ENCODE measurements at regions not wholly inside any gene's neighbourhood (a gene's known extent, or its start where the extent isn't known, plus 50 kb on each side); places are given as distances from the start of the nearest gene placed in this dataset.
"Not testable (repeated sequence)": the region's sequence is repeated elsewhere in the genome, so short reads cannot be mapped to it uniquely, and the experiment has no call there.

- not testable (repeated sequence) for DNase-seq
Measured at GRCh38 chr6:115414916-115415315, 645.8 kb downstream of the FRK start.

DNA sequence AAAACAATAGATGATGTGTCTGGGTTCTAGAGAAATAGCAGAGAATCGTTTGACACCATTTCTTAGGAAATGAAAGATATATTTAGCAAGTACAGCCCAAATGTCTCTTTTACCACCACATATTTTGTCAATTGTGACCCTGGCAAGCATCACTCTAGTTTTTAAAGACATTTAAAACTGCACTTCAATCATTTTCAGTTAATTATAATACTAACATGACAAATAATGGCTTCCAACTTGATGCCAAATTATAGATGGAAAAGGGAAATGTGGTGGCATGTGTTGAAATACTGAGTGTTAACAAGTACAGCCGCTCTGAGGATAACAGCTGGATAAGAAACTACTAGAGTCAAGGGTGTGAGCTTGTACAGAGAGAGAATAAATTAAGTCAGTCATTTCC lies 648.9 kb downstream of the FRK start:
- DNase-seq: no peak

DNA sequence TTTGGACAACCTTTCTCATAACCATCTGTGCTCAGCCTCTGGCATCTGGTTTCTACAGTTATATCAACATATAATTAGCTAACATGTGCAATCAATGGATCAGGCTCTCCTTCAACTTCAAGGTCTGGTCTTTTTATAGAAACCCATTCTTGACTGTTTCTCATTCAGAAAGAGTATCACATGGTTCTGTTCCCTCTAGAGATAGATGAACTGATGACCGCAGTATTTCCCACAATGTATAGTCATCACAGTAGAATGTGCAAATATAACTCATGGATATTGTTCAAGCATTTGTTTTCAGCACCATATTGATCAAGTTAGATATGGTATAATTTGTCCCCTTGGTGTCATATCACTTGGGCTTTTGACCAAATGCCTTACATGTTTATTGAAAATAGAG lies 656.2 kb downstream of the FRK start:
- no peak for DNase-seq

- no peak for DNase-seq
Measured at GRCh38 chr6:115398607-115399006, 662.1 kb downstream of the FRK start.

DNA sequence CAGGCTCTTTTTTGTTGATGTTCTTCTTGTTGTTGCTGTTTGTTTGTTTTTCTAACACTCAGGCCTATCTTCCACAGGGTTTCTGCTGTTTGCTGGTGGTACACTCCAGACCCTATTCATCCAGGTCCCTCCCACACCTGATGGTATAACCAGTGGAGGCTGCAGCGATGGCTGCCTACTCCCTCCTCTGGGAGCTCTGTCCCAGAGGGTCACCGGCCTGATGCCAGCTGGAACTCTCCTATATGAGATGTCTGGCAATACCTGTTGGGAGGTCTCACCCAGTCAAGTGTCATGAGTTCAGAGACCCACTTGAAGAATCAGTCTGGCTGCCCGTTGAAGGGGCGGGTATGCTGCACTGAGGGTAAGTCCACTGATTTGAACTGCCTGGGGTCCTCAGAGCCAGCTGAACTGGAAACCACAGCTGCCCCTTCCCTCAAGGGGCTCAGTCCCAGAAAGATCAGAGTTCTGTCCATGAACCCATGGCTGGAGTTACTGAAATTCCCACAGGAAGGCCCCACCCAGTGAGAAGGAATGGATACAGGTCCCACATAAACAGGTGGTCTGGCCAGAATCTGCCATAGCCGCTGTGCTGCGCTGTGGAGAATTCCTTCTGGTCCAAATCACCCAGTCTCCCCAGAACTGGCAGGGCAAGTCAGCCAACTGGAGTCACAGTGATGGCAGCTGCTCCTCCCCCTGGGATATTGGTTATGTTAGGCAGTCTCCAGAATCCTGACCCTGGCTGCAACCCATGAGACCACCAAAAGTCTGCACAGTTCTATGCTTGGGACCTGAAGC lies 664.4 kb downstream of the FRK start:
- no peak for DNase-seq

DNA sequence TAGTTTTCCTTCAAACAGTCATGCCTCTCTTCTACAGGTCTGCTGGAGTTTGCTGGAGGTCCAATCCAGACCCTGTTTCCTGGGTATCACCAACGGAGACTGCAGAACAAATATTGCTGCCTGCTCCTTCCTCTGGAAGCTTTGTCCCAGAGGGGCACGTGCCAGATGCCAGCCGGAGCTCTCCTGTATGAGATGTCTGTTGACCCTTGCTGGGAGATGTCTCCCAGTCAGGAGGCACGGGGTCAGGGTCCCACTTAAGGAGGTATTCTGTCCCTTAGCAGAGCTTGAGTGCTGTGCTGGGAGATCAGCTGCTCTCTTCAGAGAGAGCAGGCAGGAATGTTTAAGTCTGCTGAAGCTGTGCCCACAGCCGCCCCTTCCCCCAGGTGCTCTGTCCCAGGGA lies 666.9 kb downstream of the FRK start:
- no peak for DNase-seq

DNA sequence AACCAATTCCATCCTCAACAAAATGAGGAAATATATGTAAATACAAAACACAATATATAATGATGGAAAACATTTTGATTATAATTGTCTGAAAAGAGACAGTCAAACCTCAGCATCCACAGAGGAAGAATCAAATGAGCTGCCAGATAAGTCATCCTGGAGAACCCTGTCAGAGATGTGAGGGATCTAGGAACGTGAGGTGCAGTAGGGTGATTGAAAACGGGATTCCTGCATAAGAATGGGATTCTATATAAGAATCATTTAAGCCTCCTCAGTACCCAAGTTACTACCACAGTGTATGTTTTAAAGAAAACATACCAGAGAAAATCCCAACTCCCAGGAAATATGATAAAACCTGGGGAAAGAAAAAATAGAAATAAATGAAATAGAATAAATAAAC lies 690.5 kb downstream of the FRK start:
- DNase-seq: no peak

GRCh38 chr6:115365783-115366182 lies 694.9 kb downstream of the FRK start:
- DNase-seq: no peak

- DNase-seq: no peak
Measured at GRCh38 chr6:115363379-115363778, 697.3 kb downstream of the FRK start.

DNA sequence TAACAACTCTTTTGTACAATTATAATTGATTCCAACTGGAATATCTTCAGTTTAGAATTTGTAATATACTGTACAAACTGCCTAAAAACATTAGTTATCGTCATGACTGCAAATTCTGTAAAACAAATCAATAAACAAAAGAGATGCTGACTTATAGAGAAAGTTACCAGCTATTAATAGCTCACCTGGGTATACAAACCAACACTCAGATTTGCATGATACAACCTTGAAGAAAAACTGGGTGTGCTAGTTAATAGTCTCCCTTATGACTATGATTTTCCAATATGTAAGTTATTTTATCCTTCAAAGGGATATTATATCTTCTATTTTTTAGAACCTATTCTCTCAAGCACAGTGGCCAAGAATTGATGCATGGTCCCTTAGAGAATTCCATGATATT lies 698.5 kb downstream of the FRK start:
- DNase-seq: no peak

DNA sequence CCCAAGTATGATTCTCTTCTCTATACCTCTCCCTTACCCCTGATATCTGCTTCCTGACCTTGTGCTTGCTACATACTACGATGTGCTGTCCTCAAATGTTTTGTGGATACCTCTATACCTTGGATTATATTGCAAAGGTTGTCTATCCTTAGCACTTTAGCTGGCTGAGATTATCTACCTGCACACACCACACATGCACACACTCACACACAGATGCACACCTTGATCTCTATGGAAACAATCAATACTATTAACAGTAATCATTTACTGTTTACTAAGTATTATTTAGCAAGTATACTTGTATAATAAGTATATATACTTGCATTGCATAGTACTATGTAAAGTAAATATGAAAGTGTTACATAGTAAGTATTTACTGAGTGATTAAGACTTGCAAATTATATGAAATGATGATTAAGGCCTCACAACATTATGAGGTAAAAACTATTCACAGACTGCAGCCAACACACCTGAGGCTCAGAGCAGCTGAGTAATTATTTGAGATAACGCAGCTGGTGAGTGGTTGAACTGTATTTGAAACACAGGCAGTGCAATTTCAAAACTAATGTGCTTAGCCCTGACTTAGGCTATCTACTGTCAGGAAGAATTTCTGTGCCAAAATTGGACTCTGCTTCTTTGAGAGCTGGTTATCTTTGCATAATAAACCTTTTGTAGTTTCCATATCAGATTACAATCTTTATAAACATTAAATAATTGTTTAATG lies 699.9 kb downstream of the FRK start:
- DNase-seq: no peak

DNA sequence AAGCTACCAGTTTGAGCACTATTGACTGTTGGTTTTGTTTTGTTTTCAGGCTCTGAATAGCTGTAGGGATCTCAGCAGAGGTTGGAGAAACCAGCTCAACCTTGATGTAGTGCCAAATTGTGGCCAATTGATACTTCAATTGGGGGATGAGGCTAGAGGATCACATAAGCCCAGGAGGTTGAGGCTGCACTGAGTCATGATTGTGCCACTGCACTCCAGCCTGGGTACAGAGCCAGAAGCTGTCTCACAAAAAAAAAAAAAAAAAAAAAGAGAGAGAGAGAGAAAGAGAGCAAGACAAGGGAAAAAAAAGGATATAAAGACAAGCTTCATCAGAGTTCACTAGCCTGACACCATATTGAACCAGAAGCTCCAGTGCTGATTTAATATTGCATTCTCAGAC lies 702.1 kb downstream of the FRK start:
- DNase-seq: no peak

GRCh38 chr6:115356371-115356770 lies 704.3 kb downstream of the FRK start:
- no peak for DNase-seq

- no peak for DNase-seq
Measured at GRCh38 chr6:115323001-115323400, 737.7 kb downstream of the FRK start.

DNA sequence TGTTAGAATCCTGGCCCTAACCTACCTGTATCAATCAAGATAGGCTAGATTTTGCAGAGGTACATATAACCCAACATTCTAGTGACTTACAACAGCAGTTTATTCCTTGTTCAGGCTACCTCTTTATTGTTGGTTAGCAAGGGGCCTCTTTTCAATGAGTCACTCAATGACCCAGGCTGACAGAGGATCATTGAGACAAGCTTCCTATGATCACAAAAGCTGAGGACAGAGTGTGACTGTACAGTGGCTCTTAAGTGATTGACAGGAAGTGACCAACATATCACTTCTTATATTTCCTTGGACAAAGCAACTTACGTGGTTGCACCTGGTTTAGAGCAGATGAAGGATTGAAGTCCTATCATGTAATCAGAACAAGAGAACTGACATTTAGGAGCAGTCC lies 740.9 kb downstream of the FRK start:
- DNase-seq: no peak

GRCh38 chr6:115310156-115310555 lies 750.5 kb downstream of the FRK start:
- DNase-seq: no peak

DNA sequence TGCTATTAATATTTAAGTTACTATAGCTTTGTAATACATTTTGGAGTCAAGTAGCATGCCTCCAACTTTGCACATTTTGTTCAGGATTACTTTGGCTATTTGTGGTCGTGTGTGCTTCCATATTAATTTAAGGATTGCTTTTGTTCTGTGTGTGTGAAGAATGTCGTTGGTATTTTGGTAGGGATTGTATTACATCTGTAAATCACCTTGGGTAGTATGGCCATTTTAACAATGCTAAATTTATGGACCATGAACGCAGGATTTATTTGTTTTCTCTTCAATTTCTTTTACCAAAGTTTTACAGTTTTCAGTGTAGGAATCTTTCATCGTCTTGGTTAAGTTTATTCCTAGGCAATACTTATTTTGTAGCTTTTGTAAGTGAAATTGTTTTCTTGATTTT lies 758.0 kb downstream of the FRK start:
- no peak for DNase-seq

GRCh38 chr6:115287467-115287866 lies 773.2 kb downstream of the FRK start:
- no peak for DNase-seq

DNA sequence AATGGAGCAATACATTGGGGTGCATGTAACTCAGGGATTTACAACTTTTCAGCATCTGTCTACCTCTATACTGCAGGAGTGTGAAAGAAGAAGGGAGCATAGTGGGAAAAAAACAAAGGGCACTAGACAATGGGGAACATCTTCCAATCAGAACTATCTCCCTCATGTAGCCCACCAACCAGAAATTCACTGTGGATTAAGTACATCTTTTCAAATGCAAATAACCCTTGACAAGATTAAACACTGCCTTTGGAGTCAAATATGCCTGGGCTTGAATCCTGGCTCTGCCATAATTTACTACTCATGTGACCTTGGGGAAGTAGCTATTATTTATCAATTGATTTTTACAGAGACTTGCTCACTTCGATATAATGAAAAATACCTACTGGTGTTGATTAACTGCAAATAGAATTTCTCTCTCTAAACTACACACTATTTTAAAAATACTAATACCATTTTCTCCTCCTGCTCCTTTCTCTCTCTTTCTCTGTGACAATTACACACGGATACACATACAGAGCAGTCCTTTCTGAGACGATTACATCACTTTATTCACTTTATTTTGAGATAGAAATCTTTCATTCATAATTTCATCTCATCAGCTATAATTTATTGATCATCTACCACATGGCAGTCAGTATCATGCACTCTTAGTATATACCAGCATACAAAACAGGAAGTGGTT lies 783.7 kb downstream of the FRK start:
- no peak for DNase-seq

- no peak for DNase-seq
Measured at GRCh38 chr6:115272311-115272710, 788.4 kb downstream of the FRK start.

GRCh38 chr6:115271434-115271833 lies 789.3 kb downstream of the FRK start:
- DNase-seq: no peak

DNA sequence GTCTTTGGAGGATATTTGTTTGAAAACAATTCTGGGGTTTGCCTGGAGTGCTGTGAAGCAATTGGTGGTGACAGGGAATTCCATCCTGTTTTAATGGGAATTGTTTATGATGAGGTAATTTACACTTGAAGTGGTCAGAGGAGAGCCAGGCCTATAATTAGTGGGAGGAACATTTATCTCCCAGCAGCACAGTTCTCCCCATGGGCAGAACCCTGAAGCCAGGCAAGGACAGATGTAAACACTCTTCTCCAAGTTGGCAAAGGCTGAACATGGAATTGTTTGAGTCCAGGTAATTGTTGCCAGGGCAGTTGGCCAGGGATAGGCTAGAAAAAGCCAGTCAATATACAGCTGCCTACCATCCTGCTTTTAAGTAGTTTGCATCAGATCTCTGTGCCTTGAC lies 789.7 kb downstream of the FRK start:
- no peak for DNase-seq

DNA sequence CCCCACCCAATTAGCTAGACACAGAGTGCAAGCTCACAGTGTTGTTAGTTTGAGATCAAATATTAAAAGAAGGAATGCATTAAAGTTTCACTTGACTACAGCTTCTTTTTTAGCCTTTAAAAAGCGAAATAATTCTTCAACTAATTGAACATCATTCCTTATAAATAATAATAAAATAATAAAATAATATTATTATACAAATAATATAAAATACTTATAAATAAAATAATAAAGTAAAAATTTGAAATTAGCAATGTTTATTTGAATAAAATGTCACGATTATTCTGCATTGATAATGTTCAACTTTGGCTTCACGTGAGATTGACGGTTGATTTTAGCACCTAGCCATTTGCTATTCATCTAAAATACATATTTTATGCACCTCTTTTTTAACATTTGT lies 819.3 kb downstream of the FRK start:
- DNase-seq: no peak
